ENCODE measurements at regions not wholly inside any gene's neighbourhood (a gene's known extent, or its start where the extent isn't known, plus 50 kb on each side); places are given as distances from the start of the nearest gene placed in this dataset.

GRCh38 chr13:64793131-64793530 is 2437.0 kb downstream of the PCDH9 start:
- no peak for TF ChIP-seq CTCF (IDR thresholded peaks at IDR 0.05)
- Mint-ChIP-seq H3K27me3 (ENCODE audit: low read depth, poor library complexity) (peaks cover 3% of the 10 kb centered on the region), H3K9me3 (no peaks in the 10 kb centered on the region), H3K27ac (no peak overlapping the region), H3K4me3 (no peak overlapping the region), H3K36me3 (ENCODE audit: low read depth) (no peaks in the 10 kb centered on the region), H3K4me1 (no peaks in the 10 kb centered on the region)
- DNase-seq = no peak

- no peaks in the 10 kb centered on the region for H3K4me1 Mint-ChIP-seq
- no peaks in the 10 kb centered on the region for H3K9me3 Mint-ChIP-seq
- H3K27ac Mint-ChIP-seq = no peak overlapping the region
- no peak for DNase-seq
- H3K36me3 Mint-ChIP-seq (ENCODE audit: low read depth) = no peaks in the 10 kb centered on the region
- H3K27me3 Mint-ChIP-seq (ENCODE audit: low read depth, poor library complexity) = no peaks in the 10 kb centered on the region
- no peak for TF ChIP-seq CTCF (IDR thresholded peaks at IDR 0.05)
- no peak overlapping the region for H3K4me3 Mint-ChIP-seq
Measured at GRCh38 chr13:64791373-64791772, 2438.8 kb downstream of the PCDH9 start.

GRCh38 chr13:64782466-64782865 is 2447.7 kb downstream of the PCDH9 start:
- H3K27me3 Mint-ChIP-seq (ENCODE audit: low read depth, poor library complexity) = no peaks in the 10 kb centered on the region
- no peak for TF ChIP-seq CTCF (IDR thresholded peaks at IDR 0.05)
- no peak for DNase-seq
- H3K4me1 Mint-ChIP-seq = no peaks in the 10 kb centered on the region
- no peaks in the 10 kb centered on the region for H3K9me3 Mint-ChIP-seq
- H3K4me3 Mint-ChIP-seq = no peak overlapping the region
- no peak overlapping the region for H3K27ac Mint-ChIP-seq
- H3K36me3 Mint-ChIP-seq (ENCODE audit: low read depth) = no peaks in the 10 kb centered on the region

- H3K9me3 Mint-ChIP-seq = no peaks in the 10 kb centered on the region
- no peaks in the 10 kb centered on the region for H3K4me1 Mint-ChIP-seq
- no peak overlapping the region for H3K4me3 Mint-ChIP-seq
- no peaks in the 10 kb centered on the region for H3K36me3 Mint-ChIP-seq (ENCODE audit: low read depth)
- no peak for DNase-seq
- H3K27me3 Mint-ChIP-seq (ENCODE audit: low read depth, poor library complexity) = no peaks in the 10 kb centered on the region
- no peak for TF ChIP-seq CTCF (IDR thresholded peaks at IDR 0.05)
- H3K27ac Mint-ChIP-seq = no peak overlapping the region
Measured at GRCh38 chr13:64778002-64778401, 2452.1 kb downstream of the PCDH9 start.

GRCh38 chr13:64774915-64775314 is 2455.2 kb downstream of the PCDH9 start:
- H3K27ac Mint-ChIP-seq = no peak overlapping the region
- no peak for TF ChIP-seq CTCF (IDR thresholded peaks at IDR 0.05)
- no peaks in the 10 kb centered on the region for H3K4me1 Mint-ChIP-seq
- DNase-seq = no peak
- H3K27me3 Mint-ChIP-seq (ENCODE audit: low read depth, poor library complexity) = no peaks in the 10 kb centered on the region
- no peaks in the 10 kb centered on the region for H3K36me3 Mint-ChIP-seq (ENCODE audit: low read depth)
- H3K9me3 Mint-ChIP-seq = no peaks in the 10 kb centered on the region
- H3K4me3 Mint-ChIP-seq = no peak overlapping the region

GRCh38 chr13:64770743-64771142 is 2459.4 kb downstream of the PCDH9 start:
- H3K4me3 Mint-ChIP-seq = no peak overlapping the region
- no peaks in the 10 kb centered on the region for H3K27me3 Mint-ChIP-seq (ENCODE audit: low read depth, poor library complexity)
- no peak for DNase-seq
- no peaks in the 10 kb centered on the region for H3K4me1 Mint-ChIP-seq
- no peaks in the 10 kb centered on the region for H3K36me3 Mint-ChIP-seq (ENCODE audit: low read depth)
- no peaks in the 10 kb centered on the region for H3K9me3 Mint-ChIP-seq
- no peak for TF ChIP-seq CTCF (IDR thresholded peaks at IDR 0.05)
- H3K27ac Mint-ChIP-seq = no peak overlapping the region
